AG04450 (cell line): ENCODE measurements at regions not wholly inside any gene's neighbourhood (a gene's known extent, or its start where the extent isn't known, plus 50 kb on each side); places are given as distances from the start of the nearest gene placed in this dataset.

Source experiments
- CTCF ChIA-PET: fragments of 300-600, 350-600 bp; formaldehyde crosslinking; extraction: SDS; loops from one replicate; lab custom pipeline; 2022; ENCODE audit warnings: antibody characterized with exemption, inconsistent platforms; lab: Charles Lee
- POLR2A ChIA-PET: fragments of 350-600 bp; formaldehyde crosslinking; extraction: SDS; loops from one replicate; lab custom pipeline; 2021; ENCODE audit warnings: antibody characterized with exemption, inconsistent platforms; lab: Yijun Ruan, JAX
- DNase-seq: peaks from one replicate; pipeline ENCODE4 v3.0.0-alpha.2; 2011; ENCODE audit warnings: low read depth, low spot score
- H3K27ac ChIP-seq: one replicate; pipeline ENCODE4 v1.5.1; 2012; ENCODE audit warnings: low read depth, low read length, control low read depth
- H3K27me3 ChIP-seq: one replicate; pipeline ENCODE4 v1.6.0; 2012; ENCODE audit warnings: low read length; ENCODE audit not compliant: control insufficient read depth, insufficient read depth
- H3K4me3 ChIP-seq: 2 replicates; pipeline ENCODE4 v1.5.1; 2011; ENCODE audit warnings: mild to moderate bottlenecking, low read depth, low read length, control low read depth
- H3K9me3 ChIP-seq: 2 replicates; pipeline ENCODE4 v1.5.1; 2012; ENCODE audit warnings: low read length; ENCODE audit not compliant: control insufficient read depth, insufficient read depth
- CTCF ChIP-seq: IDR thresholded peaks from 2 replicates; pipeline ENCODE4 v1.5.1; 2011; ENCODE audit warnings: low read depth, low read length, control low read depth, inconsistent platforms

GRCh38 chr5:114581136-114581535 is 219.3 kb downstream of the KCNN2 start:
- H3K9me3 ChIP-seq, result no peaks in the 10 kb centered on the region; the same call in 1 of the 2 replicates
- no peak overlapping the region for H3K4me3 ChIP-seq
- CTCF ChIA-PET, result no interaction called here
- POLR2A ChIA-PET, result no interaction called here
- no peaks in the 10 kb centered on the region for H3K27me3 ChIP-seq
- DNase-seq, result no peak
- H3K27ac ChIP-seq, result no peak overlapping the region
- no peak for TF ChIP-seq CTCF

GRCh38 chr5:114565871-114566270 is 204.0 kb downstream of the KCNN2 start:
- CTCF ChIA-PET, result no interaction called here
- Histone ChIP-seq H3K27me3 (no peaks in the 10 kb centered on the region), H3K9me3 (peaks cover 6% of the 10 kb centered on the region; the same call in 1 of the 2 replicates), H3K4me3 (no peak overlapping the region), H3K27ac (no peak overlapping the region)
- no peak for DNase-seq
- TF ChIP-seq CTCF, result no peak
- POLR2A ChIA-PET, result no interaction called here

- no peak for TF ChIP-seq CTCF
- Histone ChIP-seq H3K27me3 (no peaks in the 10 kb centered on the region), H3K4me3 (no peak overlapping the region), H3K27ac (no peak overlapping the region), H3K9me3 (peaks cover 6% of the 10 kb centered on the region; the same call in 1 of the 2 replicates)
- CTCF ChIA-PET, result no interaction called here
- no peak for DNase-seq
- POLR2A ChIA-PET, result no interaction called here
Observed at GRCh38 chr5:114565139-114565538, 203.3 kb downstream of the KCNN2 start.

- DNase-seq, result no peak
Observed at GRCh38 chr5:114561415-114561814, 199.5 kb downstream of the KCNN2 start.

More at GRCh38 chr5:114561415-114561814, 199.5 kb downstream of the KCNN2 start:
- H3K9me3 ChIP-seq, result peaks cover 7% of the 10 kb centered on the region; the same call in 1 of the 2 replicates
- H3K27me3 ChIP-seq, result no peaks in the 10 kb centered on the region
- H3K27ac ChIP-seq, result no peak overlapping the region
- H3K4me3 ChIP-seq, result no peak overlapping the region
- ChIA-PET POLR2A (no interaction called here), CTCF (no interaction called here)
- no peak for TF ChIP-seq CTCF
